K562 (cell line): ENCODE measurements at regions not wholly inside any gene's neighbourhood (a gene's known extent, or its start where the extent isn't known, plus 50 kb on each side); places are given as distances from the start of the nearest gene placed in this dataset.

Source experiments
- ATAC-seq: fragments of 200-7000 bp; cut with Tn5 transposase; 3 replicates; pipeline ENCODE4 v1.9.1; 2020; ENCODE audit warnings: moderate library complexity
- BruUV-seq: library from RNA; stranded (reverse); fragments of 400-500 nt; replicated peaks from 2 replicates; lab custom pipeline; 2021; lab: Mats Ljungman, UMichigan
- CTCF ChIA-PET: fragments of 300-600 bp; formaldehyde crosslinking; extraction: SDS; loops from one replicate; lab custom pipeline; 2021; ENCODE audit warnings: low intra/inter-chr PET ratio; lab: Yijun Ruan, JAX
- POLR2A ChIA-PET: fragments of 300-600, 350-650 bp; sonication (Branson Sonifier 250); formaldehyde crosslinking; extraction: SDS; loops from one replicate; lab custom pipeline; 2021; ENCODE audit warnings: antibody characterized with exemption, inconsistent platforms; lab: Yijun Ruan, JAX
- DNase-seq, 4 experiments: peaks; one replicate each; pipeline versions ENCODE4 v3.0.0 to v3.0.0-alpha.2; 2011 to 2018; ENCODE audit warnings: low spot score in 3 of 4, mixed read lengths in 3 of 4; ENCODE audit errors: extremely low read depth in 1 of 4
- FAIRE-seq: peaks from 2 replicates; lab custom pipeline; 2011; peaks lifted over from hg19 to GRCh38; lab: Jason Lieb, UNC
- H2AFZ ChIP-seq: 2 replicates; pipeline ENCODE4 v1.6.0; 2011; ENCODE audit warnings: low read depth, low read length, control low read depth, inconsistent platforms
- H3K27ac ChIP-seq: fragments of 200-600 bp; 3 replicates; pipeline ENCODE4 v1.8.0; 2011; ENCODE audit warnings: low read depth, mild to moderate bottlenecking, control low read depth, inconsistent platforms, low read length, moderate library complexity, mixed read lengths; ENCODE audit errors: extremely low read depth
- H3K27me3 ChIP-seq, 2 experiments: fragments of 300-600 bp in 1 of 2; 2 replicates in 1 of 2; 3 replicates in 1 of 2; pipeline versions ENCODE4 v1.6.0 to v1.8.0; 2011; ENCODE audit warnings: inconsistent platforms in 2 of 2, low read length in 2 of 2, mild to moderate bottlenecking in 1 of 2, mixed read lengths in 1 of 2, moderate library complexity in 1 of 2; ENCODE audit not compliant: control insufficient read depth in 2 of 2, insufficient read depth in 2 of 2
- H3K36me3 ChIP-seq: fragments of 300-600 bp; 3 replicates; pipeline ENCODE4 v1.8.0; 2011; ENCODE audit warnings: mild to moderate bottlenecking, low read length, inconsistent platforms; ENCODE audit not compliant: control insufficient read depth, insufficient read depth
- H3K4me1 ChIP-seq, 2 experiments: fragments of 200-600 bp in 1 of 2; replicated peaks in 1 of 2; 2 replicates in 1 of 2; 3 replicates in 1 of 2; pipeline versions ENCODE4 v1.5.1 to v1.8.0; 2011; ENCODE audit warnings: inconsistent platforms in 2 of 2, low read length in 2 of 2, mild to moderate bottlenecking in 1 of 2, mixed read lengths in 1 of 2, moderate library complexity in 1 of 2; ENCODE audit not compliant: control insufficient read depth in 2 of 2, insufficient read depth in 2 of 2
- H3K4me2 ChIP-seq: 2 replicates; pipeline ENCODE4 v1.6.1; 2011; ENCODE audit warnings: low read length, control low read depth, inconsistent platforms, mixed read lengths; ENCODE audit not compliant: insufficient read depth
- H3K4me3 ChIP-seq: fragments of 200-600 bp; sonication (generic), shearing (Covaris generic); 2 replicates; pipeline ENCODE4 v1.5.1; 2016; ENCODE audit warnings: control low read depth, inconsistent platforms
- H3K79me2 ChIP-seq: fragments of 200-600 bp; 3 replicates; pipeline ENCODE4 v1.8.0; 2011; ENCODE audit warnings: low read length, inconsistent platforms; ENCODE audit not compliant: control insufficient read depth, insufficient read depth
- H3K9ac ChIP-seq, 2 experiments: 2 replicates each; pipeline versions ENCODE4 v1.6.0 to v1.6.1; 2011; ENCODE audit warnings: low read depth in 2 of 2, low read length in 2 of 2, control low read depth in 1 of 2, inconsistent platforms in 1 of 2, mild to moderate bottlenecking in 1 of 2, mixed read lengths in 1 of 2; ENCODE audit not compliant: insufficient read depth in 1 of 2
- H3K9me1 ChIP-seq: one replicate; pipeline ENCODE4 v1.6.0; 2011; ENCODE audit warnings: inconsistent platforms, mild to moderate bottlenecking, low read length, moderate library complexity; ENCODE audit not compliant: control insufficient read depth, insufficient read depth
- H3K9me3 ChIP-seq: replicated peaks from 2 replicates; pipeline ENCODE4 v1.5.1; 2011; ENCODE audit warnings: low read depth, low read length, inconsistent platforms; ENCODE audit not compliant: control insufficient read depth, insufficient read depth
- H4K20me1 ChIP-seq: replicated peaks from 2 replicates; pipeline ENCODE4 v1.6.1; 2011; ENCODE audit warnings: low read length, inconsistent platforms, mixed read lengths; ENCODE audit not compliant: control insufficient read depth, insufficient read depth
- RFX7 ChIP-seq: fragments of 250-450 bp; sonication (Bioruptor Pico); IDR thresholded peaks from 2 replicates; pipeline ENCODE4 v1.5.1; 2021; ENCODE audit warnings: mild to moderate bottlenecking
- SREBF1 ChIP-seq: fragments of 150-350 bp; IDR thresholded peaks from 2 replicates; pipeline ENCODE4 v1.6.1; 2014; ENCODE audit warnings: antibody characterized with exemption, low read depth, low read length, borderline replicate concordance
- STAT5A ChIP-seq: IDR thresholded peaks from 2 replicates; pipeline ENCODE4 v1.6.1; 2012; ENCODE audit warnings: low read length, inconsistent platforms, borderline replicate concordance
- TARDBP ChIP-seq: fragments of 450-650 bp; IDR thresholded peaks from 2 replicates; pipeline ENCODE4 v1.6.1; 2016
- THRB ChIP-seq: fragments of 450-650 bp; formaldehyde crosslinking; conservative IDR thresholded peaks from 2 replicates; pipeline ENCODE4 v1.4.0; 2022; ENCODE audit warnings: mild to moderate bottlenecking, missing genetic modification characterization
- USF1 ChIP-seq: sonication (generic); formaldehyde crosslinking; IDR thresholded peaks from 2 replicates; pipeline ENCODE4 v1.9.0; 2022; ENCODE audit warnings: mild to moderate bottlenecking, missing genetic modification reagents
- ZNF184 ChIP-seq: sonication (generic); formaldehyde crosslinking; IDR thresholded peaks from 2 replicates; pipeline ENCODE4 v1.5.0; 2020; ENCODE audit warnings: missing genetic modification reagents
- ZNF444 ChIP-seq: fragments of 250-450 bp; sonication (Bioruptor Pico); IDR thresholded peaks from 2 replicates; pipeline ENCODE4 v1.4.0; 2020; ENCODE audit warnings: mild to moderate bottlenecking, moderate library complexity
- ZNF778 ChIP-seq: fragments of 450-650 bp; formaldehyde crosslinking; IDR thresholded peaks from 2 replicates; pipeline ENCODE4 v1.4.0; 2020; ENCODE audit warnings: mild to moderate bottlenecking, moderate library complexity
- WGBS: fragments of 100-300 bp; shearing (Covaris generic); methylation state at CpG from one replicate; pipeline ENCODE4 v1.1.6; 2016; ENCODE audit warnings: low coverage, mixed read lengths; ENCODE audit not compliant: insufficient coverage; ENCODE audit errors: missing lambda C conversion rate; 5-methylcytosine and 5-hydroxymethylcytosine counted together
- in situ Hi-C: fragments of 300-500 bp; cut with MboI; formaldehyde crosslinking; loops from 4 replicates; pipeline ENCODE4 v1.15.0; 2018; ENCODE audit warnings: inconsistent platforms, mixed read lengths
- intact Hi-C: fragments of 100-400 bp; cut with micrococcal nuclease; formaldehyde crosslinking; loops from 2 replicates; pipeline ENCODE4 v1.14.2; 2022
- TF ChIP-seq, protein P1 (sequence below), 2 experiments: fragments of 450-650 bp; IDR thresholded peaks; 2 replicates each; pipeline ENCODE4 v1.6.1; 2016
- TF ChIP-seq, protein P2 (sequence below): sonication (generic); formaldehyde crosslinking; IDR thresholded peaks from 2 replicates; pipeline ENCODE4 v1.8.0; 2022; ENCODE audit warnings: mild to moderate bottlenecking, missing genetic modification reagents, borderline replicate concordance

- H3K9ac ChIP-seq: no peak overlapping the region
- ChIA-PET POLR2A (no interaction called here), CTCF (no interaction called here)
- H3K27me3 ChIP-seq: no peaks in the 10 kb centered on the region
- 11% methylated on average over 2 of the region's 2 CpGs for WGBS
- H3K79me2 ChIP-seq: no peaks in the 10 kb centered on the region
- no peaks in the 10 kb centered on the region for H3K4me1 ChIP-seq
- no peak overlapping the region for H3K27ac ChIP-seq
- TF ChIP-seq SREBF1: no peak
- no peak for TF ChIP-seq ZNF778 (CRISPR knock-in tag)
- TF ChIP-seq, protein P1, sequence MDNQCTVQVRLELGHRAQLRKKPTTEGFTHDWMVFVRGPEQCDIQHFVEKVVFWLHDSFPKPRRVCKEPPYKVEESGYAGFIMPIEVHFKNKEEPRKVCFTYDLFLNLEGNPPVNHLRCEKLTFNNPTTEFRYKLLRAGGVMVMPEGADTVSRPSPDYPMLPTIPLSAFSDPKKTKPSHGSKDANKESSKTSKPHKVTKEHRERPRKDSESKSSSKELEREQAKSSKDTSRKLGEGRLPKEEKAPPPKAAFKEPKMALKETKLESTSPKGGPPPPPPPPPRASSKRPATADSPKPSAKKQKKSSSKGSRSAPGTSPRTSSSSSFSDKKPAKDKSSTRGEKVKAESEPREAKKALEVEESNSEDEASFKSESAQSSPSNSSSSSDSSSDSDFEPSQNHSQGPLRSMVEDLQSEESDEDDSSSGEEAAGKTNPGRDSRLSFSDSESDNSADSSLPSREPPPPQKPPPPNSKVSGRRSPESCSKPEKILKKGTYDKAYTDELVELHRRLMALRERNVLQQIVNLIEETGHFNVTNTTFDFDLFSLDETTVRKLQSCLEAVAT (IDR thresholded peaks at IDR 0.05): no peak
- no peak for TF ChIP-seq RFX7 (CRISPR knock-in tag)
- no peak for TF ChIP-seq USF1 (CRISPR knock-in tag)
- no peak for TF ChIP-seq STAT5A
- TF ChIP-seq THRB (CRISPR knock-in tag): no peak
- TF ChIP-seq, protein P2, sequence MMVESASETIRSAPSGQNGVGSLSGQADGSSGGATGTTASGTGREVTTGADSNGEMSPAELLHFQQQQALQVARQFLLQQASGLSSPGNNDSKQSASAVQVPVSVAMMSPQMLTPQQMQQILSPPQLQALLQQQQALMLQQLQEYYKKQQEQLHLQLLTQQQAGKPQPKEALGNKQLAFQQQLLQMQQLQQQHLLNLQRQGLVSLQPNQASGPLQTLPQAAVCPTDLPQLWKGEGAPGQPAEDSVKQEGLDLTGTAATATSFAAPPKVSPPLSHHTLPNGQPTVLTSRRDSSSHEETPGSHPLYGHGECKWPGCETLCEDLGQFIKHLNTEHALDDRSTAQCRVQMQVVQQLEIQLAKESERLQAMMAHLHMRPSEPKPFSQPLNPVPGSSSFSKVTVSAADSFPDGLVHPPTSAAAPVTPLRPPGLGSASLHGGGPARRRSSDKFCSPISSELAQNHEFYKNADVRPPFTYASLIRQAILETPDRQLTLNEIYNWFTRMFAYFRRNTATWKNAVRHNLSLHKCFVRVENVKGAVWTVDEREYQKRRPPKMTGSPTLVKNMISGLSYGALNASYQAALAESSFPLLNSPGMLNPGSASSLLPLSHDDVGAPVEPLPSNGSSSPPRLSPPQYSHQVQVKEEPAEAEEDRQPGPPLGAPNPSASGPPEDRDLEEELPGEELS: no peak
- TF ChIP-seq TARDBP: no peak
- TF ChIP-seq ZNF184 (CRISPR knock-in tag): no peak
- no peak for TF ChIP-seq ZNF444
- no TSS peak for BruUV-seq
- no peaks in the 10 kb centered on the region for H4K20me1 ChIP-seq
- no peaks in the 10 kb centered on the region for H3K36me3 ChIP-seq
- H3K4me2 ChIP-seq: no peak overlapping the region
- H3K9me1 ChIP-seq: no peaks in the 10 kb centered on the region
- H3K9me3 ChIP-seq: no peaks in the 10 kb centered on the region
- no peak overlapping the region for H2AFZ ChIP-seq
- intact Hi-C loops (no loop called here), in situ Hi-C loops (no loop called here)
- no peak for DNase-seq
- no peak overlapping the region for H3K4me3 ChIP-seq
- FAIRE-seq: no peak
- ATAC-seq: no peak
These were observed 1827.0 kb downstream of the MRPL39 start for GRCh38 chr21:23780326-23780725.
